MCF 10A (cell line): ENCODE measurements at regions not wholly inside any gene's neighbourhood (a gene's known extent, or its start where the extent isn't known, plus 50 kb on each side); places are given as distances from the start of the nearest gene placed in this dataset.

Experiments used
- BruUV-seq: library from RNA; stranded (reverse); fragments of 400-500 nt; replicated peaks from 2 replicates; lab custom pipeline; 2021; lab: Mats Ljungman, UMichigan
- CTCF ChIA-PET: fragments of 300-600 bp; sonication (Branson Sonifier 250); formaldehyde crosslinking; extraction: SDS; loops from one replicate; lab custom pipeline; 2021; ENCODE audit warnings: antibody characterized with exemption, inconsistent platforms; lab: Yijun Ruan, JAX
- POLR2A ChIA-PET: fragments of 300-600, 350-650 bp; sonication (Branson Sonifier 250); formaldehyde crosslinking; extraction: SDS; loops from one replicate; lab custom pipeline; 2020; ENCODE audit warnings: antibody characterized with exemption, inconsistent platforms; lab: Yijun Ruan, JAX
- DNase-seq: peaks from one replicate; pipeline ENCODE4 v3.0.0-alpha.2; 2018; ENCODE audit not compliant: unreplicated experiment
- H3K27ac Mint-ChIP-seq: one replicate; pipeline ENCODE4 v1.8.0; 2022; ENCODE audit warnings: mild to moderate bottlenecking, low read depth, mixed read lengths; ENCODE audit not compliant: unreplicated experiment
- H3K27me3 Mint-ChIP-seq: one replicate; pipeline ENCODE4 v1.8.0; 2022; ENCODE audit warnings: mixed read lengths; ENCODE audit not compliant: insufficient read depth, unreplicated experiment
- H3K36me3 Mint-ChIP-seq: one replicate; pipeline ENCODE4 v1.8.0; 2022; ENCODE audit warnings: mild to moderate bottlenecking, moderate library complexity, mixed read lengths; ENCODE audit not compliant: insufficient read depth, unreplicated experiment
- H3K4me1 Mint-ChIP-seq: one replicate; pipeline ENCODE4 v1.8.0; 2022; ENCODE audit warnings: mixed read lengths; ENCODE audit not compliant: insufficient read depth, unreplicated experiment
- H3K4me3 Mint-ChIP-seq: one replicate; pipeline ENCODE4 v1.8.0; 2022; ENCODE audit warnings: mild to moderate bottlenecking, moderate library complexity, mixed read lengths; ENCODE audit not compliant: unreplicated experiment
- H3K9me3 Mint-ChIP-seq: one replicate; pipeline ENCODE4 v1.8.0; 2022; ENCODE audit warnings: mixed read lengths; ENCODE audit not compliant: unreplicated experiment
- CTCF ChIP-seq: fragments of 200-600 bp; IDR thresholded peaks from one replicate; pipeline ENCODE4 v1.8.0; 2022; ENCODE audit warnings: antibody characterized with exemption, mild to moderate bottlenecking; ENCODE audit not compliant: unreplicated experiment
- intact Hi-C: fragments of 100-400 bp; cut with micrococcal nuclease; formaldehyde crosslinking; loops from 2 replicates; pipeline ENCODE4 v1.14.1; 2022

DNA sequence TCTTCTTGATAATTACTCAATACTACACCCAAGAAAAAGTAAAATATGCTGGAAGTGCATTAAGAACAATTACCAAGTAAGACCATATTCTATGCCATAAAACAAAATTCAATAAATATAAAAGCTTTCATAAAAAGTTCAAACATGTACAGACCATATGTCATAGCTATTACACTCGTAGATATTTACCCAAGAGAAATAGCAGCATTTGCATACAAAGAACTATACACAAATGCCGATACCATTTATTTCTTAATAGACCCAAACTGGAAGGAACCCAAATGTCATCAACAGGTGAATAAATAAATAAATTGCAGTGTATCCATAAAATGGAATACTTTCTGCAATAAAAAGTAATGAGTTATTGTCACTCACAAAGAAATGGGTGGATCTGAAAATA lies 78.3 kb upstream of the SLC16A7 start:
- POLR2A ChIA-PET: no interaction called here
- Mint-ChIP-seq H3K9me3 (no peaks in the 10 kb centered on the region), H3K27ac (no peak overlapping the region), H3K27me3 (no peaks in the 10 kb centered on the region), H3K4me1 (no peaks in the 10 kb centered on the region), H3K36me3 (no peaks in the 10 kb centered on the region), H3K4me3 (no peak overlapping the region)
- no peak for DNase-seq
- intact Hi-C loops: no loop called here
- no TSS peak for BruUV-seq
- CTCF ChIA-PET: no interaction called here
- TF ChIP-seq CTCF: no peak

DNA sequence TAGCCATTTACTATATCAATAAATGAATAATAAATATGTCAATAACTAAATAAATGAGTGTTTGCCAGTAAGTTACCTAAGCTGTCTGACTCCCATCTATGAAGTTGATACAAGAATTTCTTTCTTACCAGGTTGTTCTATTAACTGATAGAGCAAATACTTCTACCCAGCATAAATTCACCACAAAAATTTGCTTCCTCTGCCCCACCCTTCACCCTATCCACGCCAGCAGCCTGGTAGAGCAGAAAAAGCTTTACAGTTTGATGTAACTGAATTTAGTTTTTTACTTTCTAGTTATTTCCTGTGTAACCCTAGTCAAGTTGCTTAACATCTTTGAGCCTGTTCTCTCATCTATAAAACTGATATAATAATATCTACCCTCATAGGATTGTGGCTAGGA lies 94.9 kb upstream of the SLC16A7 start:
- no peaks in the 10 kb centered on the region for H3K27me3 Mint-ChIP-seq
- TF ChIP-seq CTCF: no peak
- H3K27ac Mint-ChIP-seq: no peak overlapping the region
- DNase-seq: no peak
- no peak overlapping the region for H3K4me3 Mint-ChIP-seq
- BruUV-seq: no TSS peak
- H3K9me3 Mint-ChIP-seq: no peaks in the 10 kb centered on the region
- ChIA-PET POLR2A (interaction anchor here (0.7 kb wide), 1 partner anchor 26 kb away, joined by 3 read pairs; no protein-coding TSS in a partner anchor), CTCF (no interaction called here)
- no peaks in the 10 kb centered on the region for H3K36me3 Mint-ChIP-seq
- intact Hi-C loops: no loop called here
- peaks cover 16% of the 10 kb centered on the region for H3K4me1 Mint-ChIP-seq

DNA sequence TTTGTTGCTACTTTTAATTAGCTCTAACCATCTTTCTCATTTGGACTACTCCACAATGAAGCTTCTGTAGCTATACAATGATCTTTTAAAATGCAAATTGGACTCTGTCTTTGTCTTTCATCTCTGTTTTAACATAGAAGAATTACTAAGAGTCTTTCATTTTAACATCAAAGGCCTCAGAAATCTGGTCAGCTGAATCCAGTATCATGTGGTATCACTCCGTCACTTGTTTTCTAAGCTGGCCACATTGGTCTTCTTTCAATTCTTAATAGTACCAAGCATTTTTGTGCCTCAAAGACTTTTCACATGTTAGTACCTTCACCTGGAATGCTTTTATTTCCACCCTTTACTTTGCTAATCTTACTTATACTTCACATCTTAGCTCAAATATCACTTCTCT lies 95.5 kb upstream of the SLC16A7 start:
- no peak for DNase-seq
- Mint-ChIP-seq H3K27ac (no peak overlapping the region), H3K36me3 (no peaks in the 10 kb centered on the region), H3K9me3 (no peaks in the 10 kb centered on the region), H3K4me1 (peaks cover 16% of the 10 kb centered on the region), H3K27me3 (no peaks in the 10 kb centered on the region), H3K4me3 (no peak overlapping the region)
- BruUV-seq: no TSS peak
- POLR2A ChIA-PET: interaction anchor here (0.7 kb wide), 1 partner anchor 26 kb away, joined by 3 read pairs; no protein-coding TSS in a partner anchor
- no peak for TF ChIP-seq CTCF
- CTCF ChIA-PET: no interaction called here
- intact Hi-C loops: no loop called here

DNA sequence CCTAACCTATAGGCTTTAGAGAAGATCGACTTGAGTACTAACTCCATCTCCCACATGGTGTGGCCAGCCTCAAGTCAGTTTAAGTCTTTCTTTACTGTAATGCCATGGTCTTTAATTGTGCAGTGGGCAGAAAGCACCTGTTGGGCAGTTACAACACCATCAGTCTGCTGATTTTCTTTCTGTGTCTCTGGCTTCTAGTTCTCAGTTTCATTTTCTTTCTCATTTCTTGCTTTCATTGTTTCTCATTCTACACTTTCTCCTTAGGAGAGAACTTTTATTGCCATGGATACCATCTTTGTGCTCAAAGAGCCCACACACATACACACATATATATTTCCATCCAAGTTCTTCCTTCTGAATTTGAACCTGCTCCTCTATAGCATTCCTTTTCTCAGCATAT lies 96.1 kb upstream of the SLC16A7 start:
- H3K4me1 Mint-ChIP-seq: peaks cover 16% of the 10 kb centered on the region
- no peak for TF ChIP-seq CTCF
- BruUV-seq: no TSS peak
- intact Hi-C loops: no loop called here
- no peak for DNase-seq
- no peak overlapping the region for H3K27ac Mint-ChIP-seq
- ChIA-PET POLR2A (no interaction called here), CTCF (no interaction called here)
- no peaks in the 10 kb centered on the region for H3K36me3 Mint-ChIP-seq
- no peak overlapping the region for H3K4me3 Mint-ChIP-seq
- no peaks in the 10 kb centered on the region for H3K27me3 Mint-ChIP-seq
- no peaks in the 10 kb centered on the region for H3K9me3 Mint-ChIP-seq
